DND-41 (cell line): ENCODE measurements at regions not wholly inside any gene's neighbourhood (a gene's known extent, or its start where the extent isn't known, plus 50 kb on each side); places are given as distances from the start of the nearest gene placed in this dataset.

ENCODE experiments used
- CTCF ChIP-seq: IDR thresholded peaks from 2 replicates; pipeline ENCODE4 v1.5.1; 2012; ENCODE audit warnings: borderline replicate concordance, low read length, moderate library complexity, mild to moderate bottlenecking; ENCODE audit not compliant: poor library complexity, severe bottlenecking; ENCODE audit errors: extremely low read depth
- EZH2 ChIP-seq: IDR thresholded peaks from 3 replicates; pipeline ENCODE4 v1.6.1; 2012; ENCODE audit warnings: borderline replicate concordance, low read depth, mild to moderate bottlenecking, moderate library complexity, low read length, inconsistent platforms; ENCODE audit not compliant: severe bottlenecking

DNA sequence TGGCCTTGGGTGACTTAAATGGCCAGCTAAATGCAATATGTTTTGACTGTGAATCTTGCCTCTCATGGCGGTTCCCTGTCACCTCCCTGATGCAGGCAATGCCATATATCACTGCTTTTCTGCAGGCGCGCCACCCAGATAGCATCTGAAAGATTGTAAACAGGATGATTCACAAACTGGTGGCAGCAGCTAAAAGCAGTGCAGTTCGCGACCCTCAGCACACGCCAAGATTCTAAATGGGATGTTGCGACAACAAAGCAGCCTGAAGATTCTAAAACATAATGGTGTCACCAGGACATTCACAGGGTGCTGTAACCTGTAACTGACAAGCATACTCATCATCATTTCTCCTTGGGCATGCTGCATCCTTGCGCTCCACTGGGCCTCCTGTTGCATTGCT lies 440.4 kb upstream of the CADM1 start:
- TF ChIP-seq CTCF = no peak
- TF ChIP-seq EZH2 = no peak
